A549 (cell line): ENCODE measurements at regions not wholly inside any gene's neighbourhood (a gene's known extent, or its start where the extent isn't known, plus 50 kb on each side); places are given as distances from the start of the nearest gene placed in this dataset.
A peak's percentile ranks its signal among the peaks of the same experiment; 100 is the strongest.

Experiments
- ATAC-seq, 2 experiments: fragments of 200-7000 bp in 1 of 2; fragments of >200 bp in 1 of 2; cut with Nextera tagmentation in 1 of 2; cut with Tn5 transposase in 1 of 2; 3 replicates each; pipeline versions ENCODE4 v1.8.0 to v1.9.1; 2018 to 2020; ENCODE audit warnings: mild to moderate bottlenecking in 1 of 2, moderate library complexity in 1 of 2
- CTCF ChIA-PET: fragments of 300-600 bp; sonication (Branson Sonifier 250); formaldehyde crosslinking; extraction: SDS; loops from one replicate; lab custom pipeline; 2021; ENCODE audit warnings: antibody characterized with exemption, inconsistent platforms; lab: Yijun Ruan, JAX
- POLR2A ChIA-PET: fragments of 350-600 bp; formaldehyde crosslinking; extraction: SDS; loops from one replicate; lab custom pipeline; 2021; ENCODE audit warnings: antibody characterized with exemption, inconsistent platforms; lab: Yijun Ruan, JAX
- DNase-seq, 2 experiments: peaks; one replicate each; pipeline versions ENCODE4 v3.0.0 to v3.0.0-alpha.2; 2011 to 2016; ENCODE audit warnings: low read depth in 1 of 2, low spot score in 1 of 2
- FAIRE-seq: peaks from 2 replicates; lab custom pipeline; 2011; peaks lifted over from hg19 to GRCh38; lab: Jason Lieb, UNC
- H3K27ac ChIP-seq, 2 experiments: fragments of >200 bp; sonication (Bioruptor Twin); formaldehyde crosslinking; 3 replicates each; pipeline ENCODE4 v1.5.1; 2016 to 2017
- H3K4me1 ChIP-seq: fragments of >200 bp; sonication (Bioruptor Twin); formaldehyde crosslinking; 3 replicates; pipeline ENCODE4 v1.6.1; 2016
- H3K4me2 ChIP-seq: fragments of >200 bp; sonication (Bioruptor Twin); formaldehyde crosslinking; 3 replicates; pipeline ENCODE4 v1.6.1; 2016
- H3K4me3 ChIP-seq: fragments of >200 bp; sonication (Bioruptor Twin); formaldehyde crosslinking; 3 replicates; pipeline ENCODE4 v1.5.1; 2016
- H3K9me3 ChIP-seq: fragments of >200 bp; sonication (Bioruptor Twin); formaldehyde crosslinking; 3 replicates; pipeline ENCODE4 v1.6.1; 2016
- BHLHE40 ChIP-seq: IDR thresholded peaks from 2 replicates; pipeline ENCODE4 v1.6.1; 2012; ENCODE audit warnings: low read depth, low read length, inconsistent platforms
- CBX8 ChIP-seq: fragments of 200-600 bp; sonication (generic); IDR thresholded peaks from 2 replicates; pipeline ENCODE4 v1.6.1; 2016
- CEBPB ChIP-seq, 2 experiments: fragments of >200 bp in 1 of 2; sonication (Bioruptor Twin) in 1 of 2; formaldehyde crosslinking in 1 of 2; IDR thresholded peaks; 2 replicates each; pipeline ENCODE4 v1.6.1; 2012 to 2016
- EP300 ChIP-seq, 2 experiments: fragments of >200 bp; sonication (Bioruptor Twin); formaldehyde crosslinking; IDR thresholded peaks; 2 replicates in 1 of 2; 3 replicates in 1 of 2; pipeline ENCODE4 v1.6.1; 2016 to 2017
- ESRRA ChIP-seq: fragments of 150-350 bp; IDR thresholded peaks from 2 replicates; pipeline ENCODE4 v1.6.1; 2014; ENCODE audit warnings: mild to moderate bottlenecking, low read length, borderline replicate concordance
- FOSB ChIP-seq: fragments of 250-450 bp; sonication (Bioruptor Pico); IDR thresholded peaks from 2 replicates; pipeline ENCODE4 v1.5.0; 2020; ENCODE audit warnings: mild to moderate bottlenecking, moderate library complexity
- GATA3 ChIP-seq: IDR thresholded peaks from 2 replicates; pipeline ENCODE4 v1.6.1; 2012; ENCODE audit warnings: borderline replicate concordance
- HDAC2 ChIP-seq: fragments of 200-600 bp; sonication (generic); IDR thresholded peaks from 2 replicates; pipeline ENCODE4 v1.6.1; 2016
- HOXB13 ChIP-seq: fragments of 250-450 bp; sonication (Bioruptor Pico); IDR thresholded peaks from 2 replicates; pipeline ENCODE4 v1.5.0; 2020; ENCODE audit warnings: low read depth, mild to moderate bottlenecking, moderate library complexity
- HOXB5 ChIP-seq: fragments of 250-450 bp; sonication (Bioruptor Pico); IDR thresholded peaks from 2 replicates; pipeline ENCODE4 v1.5.0; 2020; ENCODE audit warnings: mild to moderate bottlenecking, moderate library complexity
- JUN ChIP-seq, 2 experiments: fragments of >200 bp; sonication (Bioruptor Twin); formaldehyde crosslinking; IDR thresholded peaks; 2 replicates in 1 of 2; 3 replicates in 1 of 2; pipeline ENCODE4 v1.6.1; 2016 to 2017
- JUNB ChIP-seq: fragments of >200 bp; sonication (Bioruptor Twin); formaldehyde crosslinking; IDR thresholded peaks from 2 replicates; pipeline ENCODE4 v1.6.1; 2016
- KDM5A ChIP-seq: fragments of 200-600 bp; sonication (generic); IDR thresholded peaks from 2 replicates; pipeline ENCODE4 v1.6.1; 2016; ENCODE audit warnings: antibody characterized with exemption, mild to moderate bottlenecking
- MAFK ChIP-seq: fragments of 450-650 bp; IDR thresholded peaks from 2 replicates; pipeline ENCODE4 v1.6.1; 2014; ENCODE audit not compliant: partially characterized antibody
- MAZ ChIP-seq: fragments of 150-350 bp; IDR thresholded peaks from 2 replicates; pipeline ENCODE4 v1.6.1; 2014; ENCODE audit warnings: antibody characterized with exemption, low read depth, low read length, borderline replicate concordance
- MYC ChIP-seq: IDR thresholded peaks from 2 replicates; pipeline ENCODE4 v1.6.1; 2012; ENCODE audit warnings: mild to moderate bottlenecking, inconsistent platforms, low read length, improper control_type of control experiment, borderline replicate concordance
- NFE2L2 ChIP-seq: fragments of 150-350 bp; conservative IDR thresholded peaks from 2 replicates; pipeline ENCODE4 v1.6.1; 2014; ENCODE audit warnings: low read length
- NPAS2 ChIP-seq: fragments of 250-450 bp; sonication (Bioruptor Pico); IDR thresholded peaks from 2 replicates; pipeline ENCODE4 v1.8.0; 2022; ENCODE audit warnings: mild to moderate bottlenecking, moderate library complexity, borderline replicate concordance
- NR3C1 ChIP-seq: fragments of >200 bp; sonication (Bioruptor Twin); formaldehyde crosslinking; IDR thresholded peaks from 3 replicates; pipeline ENCODE4 v1.6.1; 2017
- PHF8 ChIP-seq: fragments of 200-600 bp; sonication (generic); IDR thresholded peaks from 2 replicates; pipeline ENCODE4 v1.6.1; 2016; ENCODE audit warnings: low read depth, mild to moderate bottlenecking, antibody characterized with exemption, moderate library complexity, borderline replicate concordance
- POLR2A ChIP-seq: IDR thresholded peaks from 2 replicates; pipeline ENCODE4 v1.6.1; 2012; ENCODE audit warnings: mild to moderate bottlenecking, low read length
- POLR2AphosphoS2 ChIP-seq: conservative IDR thresholded peaks from 2 replicates; pipeline ENCODE4 v1.6.1; 2012; ENCODE audit warnings: low read length, improper control_type of control experiment, inconsistent platforms
- RFX5 ChIP-seq: fragments of 450-650 bp; IDR thresholded peaks from 2 replicates; pipeline ENCODE4 v1.7.1; 2014; ENCODE audit warnings: antibody characterized with exemption, mild to moderate bottlenecking, moderate library complexity
- SREBF2 ChIP-seq: fragments of 450-650 bp; IDR thresholded peaks from 2 replicates; pipeline ENCODE4 v1.6.1; 2014; ENCODE audit warnings: mild to moderate bottlenecking, moderate library complexity
- ZC3H11A ChIP-seq: fragments of 450-650 bp; IDR thresholded peaks from 2 replicates; pipeline ENCODE4 v1.6.1; 2014; ENCODE audit warnings: antibody characterized with exemption, mild to moderate bottlenecking
- ZFP36 ChIP-seq: fragments of 450-650 bp; IDR thresholded peaks from 2 replicates; pipeline ENCODE4 v1.6.1; 2014; ENCODE audit warnings: borderline replicate concordance; ENCODE audit not compliant: partially characterized antibody
- ZSCAN20 ChIP-seq: fragments of 250-450 bp; sonication (Bioruptor Pico); IDR thresholded peaks from 2 replicates; pipeline ENCODE4 v1.8.0; 2022; ENCODE audit warnings: mild to moderate bottlenecking, moderate library complexity
- WGBS: methylation state at CpG from one replicate; pipeline ENCODE4 v1.1.6; 2017; ENCODE audit errors: missing lambda C conversion rate; 5-methylcytosine and 5-hydroxymethylcytosine counted together
- TF ChIP-seq, protein P1 (sequence below): fragments of 250-450 bp; sonication (Bioruptor Pico); IDR thresholded peaks from 2 replicates; pipeline ENCODE4 v1.5.0; 2020; ENCODE audit warnings: low read depth, mild to moderate bottlenecking, moderate library complexity
- TF ChIP-seq, protein P2 (sequence below): fragments of 150-350 bp; IDR thresholded peaks from 2 replicates; pipeline ENCODE4 v1.6.1; 2014; ENCODE audit warnings: low read depth, mild to moderate bottlenecking, low read length
- TF ChIP-seq, protein P3 (sequence below): IDR thresholded peaks from 2 replicates; pipeline ENCODE4 v1.6.1; 2012
- TF ChIP-seq, protein P4 (sequence below): fragments of 200-600 bp; sonication (generic); IDR thresholded peaks from 2 replicates; pipeline ENCODE4 v1.6.1; 2016; ENCODE audit warnings: antibody characterized with exemption, mild to moderate bottlenecking, moderate library complexity

DNA sequence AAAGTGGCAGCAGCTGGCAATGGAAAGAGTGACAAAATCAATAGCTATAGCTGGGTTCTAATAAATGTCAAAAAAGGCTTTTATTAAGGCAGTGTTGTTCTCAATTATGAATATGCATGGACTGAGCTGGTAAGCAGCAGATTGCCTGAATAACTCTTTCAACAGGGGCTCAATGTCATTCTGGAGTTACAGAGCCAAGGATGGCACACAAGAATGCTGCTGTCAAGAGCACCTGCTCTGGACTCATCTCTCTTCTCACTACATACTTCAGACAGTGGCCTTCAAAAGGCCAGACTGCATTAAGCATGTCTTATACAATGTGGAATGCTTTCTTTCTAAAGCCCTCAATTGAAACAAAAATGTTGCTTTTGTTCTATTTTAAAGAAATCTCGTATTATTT, 351.4 kb downstream of the KLHL13 start:
- FAIRE-seq = no peak
- H3K4me3 ChIP-seq = no peak overlapping the region
- ATAC-seq = no peak
- 4% methylated on average over 1 of the region's 1 CpG for WGBS
- TF ChIP-seq, protein P1, sequence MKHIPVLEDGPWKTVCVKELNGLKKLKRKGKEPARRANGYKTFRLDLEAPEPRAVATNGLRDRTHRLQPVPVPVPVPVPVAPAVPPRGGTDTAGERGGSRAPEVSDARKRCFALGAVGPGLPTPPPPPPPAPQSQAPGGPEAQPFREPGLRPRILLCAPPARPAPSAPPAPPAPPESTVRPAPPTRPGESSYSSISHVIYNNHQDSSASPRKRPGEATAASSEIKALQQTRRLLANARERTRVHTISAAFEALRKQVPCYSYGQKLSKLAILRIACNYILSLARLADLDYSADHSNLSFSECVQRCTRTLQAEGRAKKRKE (CRISPR knock-in tag) = no peak
- TF ChIP-seq JUN (IDR thresholded peaks at IDR 0.05) = no peak
- TF ChIP-seq FOSB (CRISPR knock-in tag) = no peak
- TF ChIP-seq BHLHE40 = no peak
- no peak for TF ChIP-seq EP300 (IDR thresholded peaks at IDR 0.05)
- TF ChIP-seq PHF8 = no peak
- TF ChIP-seq ZC3H11A = no peak
- TF ChIP-seq MYC = no peak
- TF ChIP-seq KDM5A = no peak
- TF ChIP-seq, protein P2, sequence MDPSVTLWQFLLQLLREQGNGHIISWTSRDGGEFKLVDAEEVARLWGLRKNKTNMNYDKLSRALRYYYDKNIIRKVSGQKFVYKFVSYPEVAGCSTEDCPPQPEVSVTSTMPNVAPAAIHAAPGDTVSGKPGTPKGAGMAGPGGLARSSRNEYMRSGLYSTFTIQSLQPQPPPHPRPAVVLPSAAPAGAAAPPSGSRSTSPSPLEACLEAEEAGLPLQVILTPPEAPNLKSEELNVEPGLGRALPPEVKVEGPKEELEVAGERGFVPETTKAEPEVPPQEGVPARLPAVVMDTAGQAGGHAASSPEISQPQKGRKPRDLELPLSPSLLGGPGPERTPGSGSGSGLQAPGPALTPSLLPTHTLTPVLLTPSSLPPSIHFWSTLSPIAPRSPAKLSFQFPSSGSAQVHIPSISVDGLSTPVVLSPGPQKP = no peak
- no peak for TF ChIP-seq RFX5
- TF ChIP-seq ESRRA = no peak
- no peak for TF ChIP-seq POLR2AphosphoS2
- TF ChIP-seq ZFP36 = no peak
- TF ChIP-seq GATA3 = no peak
- no peak for TF ChIP-seq POLR2A
- ChIA-PET POLR2A (no interaction called here), CTCF (no interaction called here)
- H3K4me1 ChIP-seq = no peaks in the 10 kb centered on the region
- H3K4me2 ChIP-seq = no peak overlapping the region
- H3K27ac ChIP-seq = no peak overlapping the region
- no peaks in the 10 kb centered on the region for H3K9me3 ChIP-seq
- DNase-seq = no peak

DNA sequence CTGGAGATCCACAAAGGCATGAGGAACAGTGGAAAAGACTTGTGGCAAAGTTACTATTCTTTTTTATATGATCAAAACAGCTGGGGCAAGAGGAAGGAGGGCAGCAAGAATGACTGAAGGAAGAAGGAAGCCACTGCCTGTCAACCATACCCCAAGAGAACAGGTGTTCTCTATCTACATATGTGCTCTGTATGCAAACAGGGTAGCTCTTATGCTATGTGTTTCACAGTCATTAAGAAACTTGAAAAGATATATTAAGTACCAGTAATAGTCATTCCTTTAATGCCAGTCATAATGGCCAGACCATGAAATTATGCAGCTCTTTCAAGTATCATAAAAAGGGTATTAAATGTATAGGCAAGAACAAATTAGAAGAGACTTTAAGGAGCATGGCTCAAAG, 363.9 kb downstream of the KLHL13 start:
- CTCF ChIA-PET = no interaction called here

DNA sequence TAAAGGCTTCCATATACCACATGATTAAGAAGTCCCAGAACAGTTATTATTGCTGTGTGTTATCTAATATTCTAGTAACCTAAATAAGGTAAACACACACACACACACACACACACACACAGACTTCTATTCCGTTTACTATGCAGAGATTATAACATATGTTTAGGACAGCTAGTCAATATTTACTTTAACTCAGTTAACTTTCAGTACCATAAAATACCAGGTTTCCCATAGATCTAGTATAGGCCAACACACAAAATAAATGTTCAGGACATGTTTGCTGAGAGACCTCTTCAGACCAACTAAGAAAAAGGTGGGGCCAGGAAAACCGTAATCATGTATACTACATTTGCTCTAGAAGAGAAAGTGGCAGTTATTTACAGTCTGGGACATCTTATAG, 365.5 kb downstream of the KLHL13 start:
- ATAC-seq (no peak), FAIRE-seq (peak; percentile 98), DNase-seq (no peak)
- TF ChIP-seq ZSCAN20 (no peak), SREBF2 (no peak), JUN (IDR thresholded peaks at IDR 0.05) (no peak), CBX8 (no peak), BHLHE40 (no peak)
- H3K4me3 ChIP-seq = no peak overlapping the region
- 0% methylated on average over 2 of the region's 2 CpGs for WGBS
- CTCF ChIA-PET = no interaction called here
- H3K9me3 ChIP-seq = no peaks in the 10 kb centered on the region
- H3K4me1 ChIP-seq = no peaks in the 10 kb centered on the region
- H3K4me2 ChIP-seq = no peak overlapping the region
- POLR2A ChIA-PET = no interaction called here
- no peak overlapping the region for H3K27ac ChIP-seq

More for the DNA sequence above, 363.9 kb downstream of the KLHL13 start:
- TF ChIP-seq MAFK = no peak
- no peak for TF ChIP-seq NFE2L2
- no peak for TF ChIP-seq NR3C1
- FAIRE-seq (no peak), DNase-seq (no peak), ATAC-seq (no peak)
- no peaks in the 10 kb centered on the region for H3K4me1 ChIP-seq
- H3K27ac ChIP-seq = no peak overlapping the region
- no peak overlapping the region for H3K4me2 ChIP-seq
- POLR2A ChIA-PET = no interaction called here
- no peaks in the 10 kb centered on the region for H3K9me3 ChIP-seq
- no peak overlapping the region for H3K4me3 ChIP-seq

DNA sequence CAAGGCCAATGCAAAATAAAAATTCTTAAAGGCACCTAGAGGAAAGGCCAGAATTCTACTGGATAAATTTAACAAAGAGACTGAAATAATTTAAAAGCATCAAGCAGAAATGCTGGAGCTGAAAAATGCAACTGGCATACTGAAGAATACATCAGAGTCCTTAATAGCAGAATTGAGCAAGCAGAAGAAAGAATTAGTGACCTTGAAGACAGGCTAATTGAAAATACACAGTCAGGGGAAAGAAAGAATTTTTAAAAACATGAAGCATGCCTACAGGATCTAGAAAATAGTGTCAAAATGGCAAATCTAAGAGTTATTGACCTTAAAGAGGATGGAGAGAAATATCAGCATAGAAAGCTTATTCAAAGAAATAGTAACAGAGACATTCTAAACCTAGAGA, 371.7 kb downstream of the KLHL13 start:
- no peak overlapping the region for H3K4me2 ChIP-seq
- no peak overlapping the region for H3K27ac ChIP-seq
- H3K4me1 ChIP-seq = no peaks in the 10 kb centered on the region
- no peak for ATAC-seq
- peak; percentile 92 for FAIRE-seq
- ChIA-PET CTCF (no interaction called here), POLR2A (no interaction called here)
- DNase-seq = no peak
- H3K9me3 ChIP-seq = no peaks in the 10 kb centered on the region
- no peak overlapping the region for H3K4me3 ChIP-seq
- no peak for TF ChIP-seq NR3C1
- TF ChIP-seq HDAC2 = no peak
- no peak for TF ChIP-seq CEBPB (IDR thresholded peaks at IDR 0.05)
- TF ChIP-seq, protein P3, sequence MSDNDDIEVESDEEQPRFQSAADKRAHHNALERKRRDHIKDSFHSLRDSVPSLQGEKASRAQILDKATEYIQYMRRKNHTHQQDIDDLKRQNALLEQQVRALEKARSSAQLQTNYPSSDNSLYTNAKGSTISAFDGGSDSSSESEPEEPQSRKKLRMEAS = no peak
- no peak for TF ChIP-seq NPAS2 (CRISPR knock-in tag)
- no peak for TF ChIP-seq JUNB
- TF ChIP-seq HOXB5 = no peak
- TF ChIP-seq, protein P4, sequence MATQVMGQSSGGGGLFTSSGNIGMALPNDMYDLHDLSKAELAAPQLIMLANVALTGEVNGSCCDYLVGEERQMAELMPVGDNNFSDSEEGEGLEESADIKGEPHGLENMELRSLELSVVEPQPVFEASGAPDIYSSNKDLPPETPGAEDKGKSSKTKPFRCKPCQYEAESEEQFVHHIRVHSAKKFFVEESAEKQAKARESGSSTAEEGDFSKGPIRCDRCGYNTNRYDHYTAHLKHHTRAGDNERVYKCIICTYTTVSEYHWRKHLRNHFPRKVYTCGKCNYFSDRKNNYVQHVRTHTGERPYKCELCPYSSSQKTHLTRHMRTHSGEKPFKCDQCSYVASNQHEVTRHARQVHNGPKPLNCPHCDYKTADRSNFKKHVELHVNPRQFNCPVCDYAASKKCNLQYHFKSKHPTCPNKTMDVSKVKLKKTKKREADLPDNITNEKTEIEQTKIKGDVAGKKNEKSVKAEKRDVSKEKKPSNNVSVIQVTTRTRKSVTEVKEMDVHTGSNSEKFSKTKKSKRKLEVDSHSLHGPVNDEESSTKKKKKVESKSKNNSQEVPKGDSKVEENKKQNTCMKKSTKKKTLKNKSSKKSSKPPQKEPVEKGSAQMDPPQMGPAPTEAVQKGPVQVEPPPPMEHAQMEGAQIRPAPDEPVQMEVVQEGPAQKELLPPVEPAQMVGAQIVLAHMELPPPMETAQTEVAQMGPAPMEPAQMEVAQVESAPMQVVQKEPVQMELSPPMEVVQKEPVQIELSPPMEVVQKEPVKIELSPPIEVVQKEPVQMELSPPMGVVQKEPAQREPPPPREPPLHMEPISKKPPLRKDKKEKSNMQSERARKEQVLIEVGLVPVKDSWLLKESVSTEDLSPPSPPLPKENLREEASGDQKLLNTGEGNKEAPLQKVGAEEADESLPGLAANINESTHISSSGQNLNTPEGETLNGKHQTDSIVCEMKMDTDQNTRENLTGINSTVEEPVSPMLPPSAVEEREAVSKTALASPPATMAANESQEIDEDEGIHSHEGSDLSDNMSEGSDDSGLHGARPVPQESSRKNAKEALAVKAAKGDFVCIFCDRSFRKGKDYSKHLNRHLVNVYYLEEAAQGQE = no peak
- no peak for TF ChIP-seq MAZ
- TF ChIP-seq HOXB13 (CRISPR knock-in tag) = no peak
- TF ChIP-seq MAFK = no peak
